HEK293 (cell line): ENCODE measurements at regions not wholly inside any gene's neighbourhood (a gene's known extent, or its start where the extent isn't known, plus 50 kb on each side); places are given as distances from the start of the nearest gene placed in this dataset.

ENCODE experiments used
- CTCF ChIA-PET: fragments of 350-600 bp; formaldehyde crosslinking; extraction: SDS; loops from one replicate; lab custom pipeline; 2021; ENCODE audit warnings: antibody characterized with exemption; lab: Yijun Ruan, JAX
- POLR2A ChIA-PET: fragments of 300-600 bp; formaldehyde crosslinking; extraction: SDS; loops from one replicate; lab custom pipeline; 2020; ENCODE audit warnings: antibody characterized with exemption, inconsistent platforms; lab: Yijun Ruan, JAX
- H3K27ac ChIP-seq: fragments of 200-500 bp; sonication (Bioruptor generic); 2 replicates; pipeline ENCODE4 v1.5.1; 2014; ENCODE audit warnings: low read depth, low read length, control low read depth, inconsistent platforms; ENCODE audit errors: extremely low read depth
- H3K36me3 ChIP-seq, 2 experiments: fragments of 200-500 bp in 1 of 2; sonication (Bioruptor generic) in 1 of 2; 1 replicate in 1 of 2; 2 replicates in 1 of 2; pipeline ENCODE4 v1.5.1; 2014 to 2017; ENCODE audit warnings: inconsistent platforms in 2 of 2, low read length in 2 of 2; ENCODE audit not compliant: control insufficient read depth in 2 of 2, insufficient read depth in 1 of 2
- H3K4me1 ChIP-seq: fragments of 200-500 bp; sonication (Bioruptor generic); 2 replicates; pipeline ENCODE4 v1.5.1; 2014; ENCODE audit warnings: mild to moderate bottlenecking, low read length, inconsistent platforms; ENCODE audit not compliant: control insufficient read depth, insufficient read depth
- H3K4me3 ChIP-seq: 2 replicates; pipeline ENCODE4 v1.5.1; 2011; ENCODE audit warnings: low read depth, mild to moderate bottlenecking, control low read depth, low read length, moderate library complexity
- H3K9me3 ChIP-seq: fragments of 200-500 bp; sonication (Bioruptor generic); 2 replicates; pipeline ENCODE4 v1.5.1; 2014; ENCODE audit warnings: low read depth, low read length, inconsistent platforms; ENCODE audit not compliant: control insufficient read depth, insufficient read depth
- KLF8 ChIP-seq: fragments of 450-650 bp; formaldehyde crosslinking; IDR thresholded peaks from 2 replicates; pipeline ENCODE4 v1.5.1; 2016; ENCODE audit warnings: missing biosample characterization, missing genetic modification characterization
- REST ChIP-seq: fragments of 450-650 bp; formaldehyde crosslinking; IDR thresholded peaks from 2 replicates; pipeline ENCODE4 v1.5.1; 2016; ENCODE audit warnings: missing biosample characterization, missing genetic modification characterization
- SCRT1 ChIP-seq: fragments of 450-650 bp; formaldehyde crosslinking; IDR thresholded peaks from 2 replicates; pipeline ENCODE4 v1.5.1; 2016; ENCODE audit warnings: missing biosample characterization, missing genetic modification characterization, borderline replicate concordance
- ZFP3 ChIP-seq: fragments of 450-650 bp; formaldehyde crosslinking; IDR thresholded peaks from 2 replicates; pipeline ENCODE4 v1.5.1; 2016; ENCODE audit warnings: low read depth, missing biosample characterization, missing genetic modification characterization
- ZFP41 ChIP-seq: fragments of 450-650 bp; formaldehyde crosslinking; IDR thresholded peaks from 2 replicates; pipeline ENCODE4 v1.5.1; 2016; ENCODE audit warnings: missing biosample characterization, missing genetic modification characterization, borderline replicate concordance
- ZNF148 ChIP-seq: fragments of 450-650 bp; formaldehyde crosslinking; IDR thresholded peaks from 2 replicates; pipeline ENCODE4 v1.5.0; 2017; ENCODE audit warnings: missing biosample characterization, missing genetic modification characterization, borderline replicate concordance
- ZNF335 ChIP-seq: fragments of 450-650 bp; formaldehyde crosslinking; conservative IDR thresholded peaks from 2 replicates; pipeline ENCODE4 v1.5.1; 2016; ENCODE audit warnings: missing biosample characterization, missing genetic modification characterization
- ZNF354C ChIP-seq: fragments of 450-650 bp; formaldehyde crosslinking; IDR thresholded peaks from 2 replicates; pipeline ENCODE4 v1.5.1; 2016; ENCODE audit warnings: missing biosample characterization, missing genetic modification characterization, low read depth, borderline replicate concordance
- ZNF362 ChIP-seq: fragments of 450-650 bp; formaldehyde crosslinking; IDR thresholded peaks from 2 replicates; pipeline ENCODE4 v1.5.1; 2016; ENCODE audit warnings: missing biosample characterization, missing genetic modification characterization
- ZNF433 ChIP-seq: fragments of 450-650 bp; formaldehyde crosslinking; IDR thresholded peaks from 2 replicates; pipeline ENCODE4 v1.5.1; 2016; ENCODE audit warnings: missing biosample characterization, missing genetic modification characterization, low read depth
- ZNF530 ChIP-seq: fragments of 450-650 bp; formaldehyde crosslinking; IDR thresholded peaks from 2 replicates; pipeline ENCODE4 v1.5.1; 2016; ENCODE audit warnings: low read depth, missing biosample characterization, missing genetic modification characterization
- ZNF544 ChIP-seq: fragments of 450-650 bp; formaldehyde crosslinking; IDR thresholded peaks from 2 replicates; pipeline ENCODE4 v1.5.0; 2017; ENCODE audit warnings: missing biosample characterization, missing genetic modification characterization
- ZNF549 ChIP-seq: fragments of 450-650 bp; IDR thresholded peaks from 2 replicates; pipeline ENCODE4 v1.5.1; 2018; ENCODE audit warnings: missing biosample characterization, missing genetic modification characterization, mild to moderate bottlenecking, inconsistent platforms, moderate library complexity
- ZNF692 ChIP-seq: fragments of 450-650 bp; formaldehyde crosslinking; IDR thresholded peaks from 2 replicates; pipeline ENCODE4 v1.5.1; 2016; ENCODE audit warnings: missing biosample characterization, missing genetic modification characterization
- ZNF791 ChIP-seq: fragments of 450-650 bp; formaldehyde crosslinking; IDR thresholded peaks from 2 replicates; pipeline ENCODE4 v1.5.1; 2016; ENCODE audit warnings: missing biosample characterization, missing genetic modification characterization
- ZNF792 ChIP-seq: fragments of 450-650 bp; formaldehyde crosslinking; IDR thresholded peaks from 2 replicates; pipeline ENCODE4 v1.5.1; 2016; ENCODE audit warnings: missing biosample characterization, missing genetic modification characterization
- TF ChIP-seq, protein P1 (sequence below): fragments of 450-650 bp; formaldehyde crosslinking; IDR thresholded peaks from 2 replicates; pipeline ENCODE4 v1.5.1; 2017; ENCODE audit warnings: missing biosample characterization, missing genetic modification characterization
- TF ChIP-seq, protein P2 (sequence below): fragments of 450-650 bp; formaldehyde crosslinking; IDR thresholded peaks from 2 replicates; pipeline ENCODE4 v1.5.1; 2017; ENCODE audit warnings: missing biosample characterization, missing genetic modification characterization

- ChIA-PET CTCF (no interaction called here), POLR2A (no interaction called here)
- no peak overlapping the region for H3K27ac ChIP-seq
- H3K4me1 ChIP-seq, result no peaks in the 10 kb centered on the region
- H3K4me3 ChIP-seq, result no peak overlapping the region
- H3K36me3 ChIP-seq, result no peaks in the 10 kb centered on the region
- no peaks in the 10 kb centered on the region for H3K9me3 ChIP-seq
- TF ChIP-seq ZNF362 (tag by site-specific recombination) (no peak), ZNF549 (tag by site-specific recombination) (no peak), ZNF335 (tag by site-specific recombination) (0 out of 2 replicates have a peak, but pooled peaks have one; percentile 41)
Measured at GRCh38 chr18:26696308-26696707, 148.0 kb upstream of the KCTD1 start.

DNA sequence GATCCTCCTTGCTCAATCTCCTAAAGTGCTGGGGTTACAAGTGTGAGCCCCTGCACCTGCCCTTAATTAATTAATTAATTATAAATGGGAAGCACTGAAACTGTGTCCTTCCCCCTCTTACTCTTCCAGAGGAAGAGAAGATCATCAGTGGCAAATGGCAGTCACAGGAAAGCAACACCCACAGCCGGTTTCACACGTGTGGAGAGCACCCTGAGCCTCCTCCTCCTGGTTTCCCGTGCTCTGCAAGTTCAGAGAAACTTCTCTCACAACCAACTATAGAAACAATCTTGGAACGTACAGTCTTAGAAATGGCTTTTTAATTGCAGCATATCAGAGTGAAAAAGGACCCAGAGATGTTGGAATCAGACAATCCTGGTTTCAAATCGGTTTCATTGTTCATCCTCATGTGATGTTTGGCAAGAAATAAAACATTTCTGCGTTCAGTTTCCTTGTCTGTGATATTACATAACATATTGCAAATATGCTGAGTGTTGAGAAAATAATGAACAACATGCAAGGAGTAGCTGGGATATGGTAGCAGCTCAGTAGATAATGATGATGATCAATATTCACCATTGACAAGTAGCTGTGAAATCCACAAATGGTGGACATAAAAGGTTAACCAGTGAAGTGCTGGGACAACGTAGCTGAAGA is 141.0 kb upstream of the KCTD1 start:
- Histone ChIP-seq H3K4me3 (no peak overlapping the region), H3K27ac (no peak overlapping the region), H3K36me3 (no peaks in the 10 kb centered on the region), H3K9me3 (no peaks in the 10 kb centered on the region), H3K4me1 (peaks cover 8% of the 10 kb centered on the region; the same call in 1 of the 2 replicates)
- TF ChIP-seq ZNF433, result no peak
- TF ChIP-seq ZNF792 (tag by site-specific recombination), result no peak
- no peak for TF ChIP-seq ZNF544
- TF ChIP-seq, protein P1, sequence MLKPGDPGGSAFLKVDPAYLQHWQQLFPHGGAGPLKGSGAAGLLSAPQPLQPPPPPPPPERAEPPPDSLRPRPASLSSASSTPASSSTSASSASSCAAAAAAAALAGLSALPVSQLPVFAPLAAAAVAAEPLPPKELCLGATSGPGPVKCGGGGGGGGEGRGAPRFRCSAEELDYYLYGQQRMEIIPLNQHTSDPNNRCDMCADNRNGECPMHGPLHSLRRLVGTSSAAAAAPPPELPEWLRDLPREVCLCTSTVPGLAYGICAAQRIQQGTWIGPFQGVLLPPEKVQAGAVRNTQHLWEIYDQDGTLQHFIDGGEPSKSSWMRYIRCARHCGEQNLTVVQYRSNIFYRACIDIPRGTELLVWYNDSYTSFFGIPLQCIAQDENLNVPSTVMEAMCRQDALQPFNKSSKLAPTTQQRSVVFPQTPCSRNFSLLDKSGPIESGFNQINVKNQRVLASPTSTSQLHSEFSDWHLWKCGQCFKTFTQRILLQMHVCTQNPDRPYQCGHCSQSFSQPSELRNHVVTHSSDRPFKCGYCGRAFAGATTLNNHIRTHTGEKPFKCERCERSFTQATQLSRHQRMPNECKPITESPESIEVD (tag by site-specific recombination), result no peak
- TF ChIP-seq ZFP3 (tag by site-specific recombination), result no peak
- TF ChIP-seq KLF8 (tag by site-specific recombination), result no peak
- TF ChIP-seq ZNF362 (tag by site-specific recombination), result no peak
- TF ChIP-seq REST, result no peak
- no peak for TF ChIP-seq ZNF692 (tag by site-specific recombination)
- TF ChIP-seq ZFP41 (tag by site-specific recombination), result no peak
- no peak for TF ChIP-seq ZNF530 (tag by site-specific recombination)
- TF ChIP-seq ZNF791 (tag by site-specific recombination), result no peak
- TF ChIP-seq, protein P2, sequence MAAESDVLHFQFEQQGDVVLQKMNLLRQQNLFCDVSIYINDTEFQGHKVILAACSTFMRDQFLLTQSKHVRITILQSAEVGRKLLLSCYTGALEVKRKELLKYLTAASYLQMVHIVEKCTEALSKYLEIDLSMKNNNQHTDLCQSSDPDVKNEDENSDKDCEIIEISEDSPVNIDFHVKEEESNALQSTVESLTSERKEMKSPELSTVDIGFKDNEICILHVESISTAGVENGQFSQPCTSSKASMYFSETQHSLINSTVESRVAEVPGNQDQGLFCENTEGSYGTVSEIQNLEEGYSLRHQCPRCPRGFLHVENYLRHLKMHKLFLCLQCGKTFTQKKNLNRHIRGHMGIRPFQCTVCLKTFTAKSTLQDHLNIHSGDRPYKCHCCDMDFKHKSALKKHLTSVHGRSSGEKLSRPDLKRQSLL (tag by site-specific recombination), result no peak
- TF ChIP-seq ZNF148 (tag by site-specific recombination), result no peak
- TF ChIP-seq ZNF354C (tag by site-specific recombination), result no peak
- TF ChIP-seq SCRT1 (tag by site-specific recombination), result no peak
- CTCF ChIA-PET, result no interaction called here
- POLR2A ChIA-PET, result no interaction called here
